Body of pancreas (tissue), 4 donors: ENCODE measurements at regions not wholly inside any gene's neighbourhood (a gene's known extent, or its start where the extent isn't known, plus 50 kb on each side); places are given as distances from the start of the nearest gene placed in this dataset.

Experiments
- POLR2A ChIP-seq, 3 donors: fragments of 450-650 bp; IDR thresholded peaks; one replicate each; pipeline ENCODE4 v1.6.1; 2016; ENCODE audit warnings: antibody characterized with exemption in 3 of 3, mild to moderate bottlenecking in 2 of 3
- TF ChIP-seq, protein P1 (sequence below), 7 experiments: fragments of 450-650 bp in 4 of 7; fragments of 200-600 bp in 3 of 7; sonication (generic) in 3 of 7; IDR thresholded peaks; one replicate each; pipeline ENCODE4 v1.5.1; 2016 to 2019; ENCODE audit warnings: antibody characterized with exemption in 7 of 7

DNA sequence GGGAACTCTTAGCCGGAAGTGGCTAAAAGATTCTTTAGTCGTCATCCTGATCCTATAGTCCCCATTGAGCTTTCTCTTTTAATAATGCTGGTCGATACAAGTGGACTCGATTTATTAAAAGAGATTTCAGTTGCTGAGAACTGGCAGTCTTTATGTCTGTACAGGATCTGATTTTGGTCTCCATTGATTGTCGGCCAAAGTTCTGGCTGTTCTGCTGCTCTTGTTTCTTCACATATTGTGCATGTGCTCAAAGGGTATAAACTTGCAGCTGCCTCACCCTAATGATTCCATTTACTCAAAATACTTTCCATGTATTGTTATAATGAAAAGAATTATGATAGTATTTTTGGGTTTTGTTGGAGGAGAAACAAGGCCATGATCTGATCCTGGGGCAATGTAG is 100.7 kb upstream of the CTTNBP2 start:
- TF ChIP-seq, protein P1, sequence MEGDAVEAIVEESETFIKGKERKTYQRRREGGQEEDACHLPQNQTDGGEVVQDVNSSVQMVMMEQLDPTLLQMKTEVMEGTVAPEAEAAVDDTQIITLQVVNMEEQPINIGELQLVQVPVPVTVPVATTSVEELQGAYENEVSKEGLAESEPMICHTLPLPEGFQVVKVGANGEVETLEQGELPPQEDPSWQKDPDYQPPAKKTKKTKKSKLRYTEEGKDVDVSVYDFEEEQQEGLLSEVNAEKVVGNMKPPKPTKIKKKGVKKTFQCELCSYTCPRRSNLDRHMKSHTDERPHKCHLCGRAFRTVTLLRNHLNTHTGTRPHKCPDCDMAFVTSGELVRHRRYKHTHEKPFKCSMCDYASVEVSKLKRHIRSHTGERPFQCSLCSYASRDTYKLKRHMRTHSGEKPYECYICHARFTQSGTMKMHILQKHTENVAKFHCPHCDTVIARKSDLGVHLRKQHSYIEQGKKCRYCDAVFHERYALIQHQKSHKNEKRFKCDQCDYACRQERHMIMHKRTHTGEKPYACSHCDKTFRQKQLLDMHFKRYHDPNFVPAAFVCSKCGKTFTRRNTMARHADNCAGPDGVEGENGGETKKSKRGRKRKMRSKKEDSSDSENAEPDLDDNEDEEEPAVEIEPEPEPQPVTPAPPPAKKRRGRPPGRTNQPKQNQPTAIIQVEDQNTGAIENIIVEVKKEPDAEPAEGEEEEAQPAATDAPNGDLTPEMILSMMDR (IDR thresholded peaks at IDR 0.05): no peak
- TF ChIP-seq POLR2A (IDR thresholded peaks at IDR 0.05): no peak
